Endothelial cell of umbilical vein (primary cell): ENCODE measurements at regions not wholly inside any gene's neighbourhood (a gene's known extent, or its start where the extent isn't known, plus 50 kb on each side); places are given as distances from the start of the nearest gene placed in this dataset.
A peak's percentile ranks its signal among the peaks of the same experiment; 100 is the strongest.

Experiments
- BruUV-seq: library from RNA; stranded (reverse); fragments of 400-500 nt; replicated peaks from 2 replicates; lab custom pipeline; 2021; lab: Mats Ljungman, UMichigan
- CTCF ChIA-PET: fragments of 300-600, 350-600 bp; sonication (Branson Sonifier 250); formaldehyde crosslinking; loops from one replicate; lab custom pipeline; 2021; ENCODE audit warnings: antibody characterized with exemption, inconsistent platforms; lab: Charles Lee
- POLR2A ChIA-PET: fragments of 300-600, 350-600 bp; sonication (Branson Sonifier 250); formaldehyde crosslinking; loops from one replicate; lab custom pipeline; 2021; ENCODE audit warnings: antibody characterized with exemption, inconsistent platforms; lab: Charles Lee
- DNase-seq: peaks from one replicate; pipeline ENCODE4 v3.0.0-alpha.2; 2011; ENCODE audit warnings: low read depth, low spot score
- FAIRE-seq: peaks from 2 replicates; lab custom pipeline; 2011; peaks lifted over from hg19 to GRCh38; lab: Jason Lieb, UNC
- H2AFZ ChIP-seq: 2 replicates; pipeline ENCODE4 v1.6.0; 2012; ENCODE audit warnings: low read depth, low read length, control low read depth, inconsistent platforms
- H3K27ac ChIP-seq: 2 replicates; pipeline ENCODE4 v1.5.1; 2011; ENCODE audit warnings: low read depth, mild to moderate bottlenecking, control low read depth, low read length, moderate library complexity; ENCODE audit not compliant: insufficient read depth
- H3K27me3 ChIP-seq, 2 experiments: 2 replicates each; pipeline versions ENCODE4 v1.6.0 to v1.6.1; 2011; ENCODE audit warnings: low read length in 2 of 2, mixed read lengths in 1 of 2; ENCODE audit not compliant: control insufficient read depth in 2 of 2, insufficient read depth in 2 of 2
- H3K36me3 ChIP-seq, 2 experiments: 2 replicates in 1 of 2; 3 replicates in 1 of 2; pipeline ENCODE4 v1.5.1; 2011; ENCODE audit warnings: low read length in 2 of 2, mild to moderate bottlenecking in 1 of 2, moderate library complexity in 1 of 2; ENCODE audit not compliant: control insufficient read depth in 2 of 2, insufficient read depth in 2 of 2; ENCODE audit errors: extremely low read depth in 1 of 2
- H3K4me1 ChIP-seq: 3 replicates; pipeline ENCODE4 v1.5.1; 2011; ENCODE audit warnings: mild to moderate bottlenecking, low read length; ENCODE audit not compliant: control insufficient read depth, insufficient read depth; ENCODE audit errors: extremely low read depth
- H3K4me2 ChIP-seq: 2 replicates; pipeline ENCODE4 v1.6.1; 2011; ENCODE audit warnings: low read length, control low read depth, mixed read lengths; ENCODE audit not compliant: insufficient read depth
- H3K4me3 ChIP-seq, 3 experiments: fragments of 200-600 bp in 1 of 3; sonication (generic), shearing (Covaris generic) in 1 of 3; replicated peaks in 1 of 3; 2 replicates each; pipeline ENCODE4 v1.5.1; 2011 to 2016; ENCODE audit warnings: control low read depth in 3 of 3, low read length in 3 of 3, mild to moderate bottlenecking in 2 of 3, inconsistent platforms in 1 of 3, low read depth in 1 of 3, moderate library complexity in 1 of 3; ENCODE audit not compliant: insufficient read depth in 1 of 3
- H3K79me2 ChIP-seq: 2 replicates; pipeline ENCODE4 v1.6.0; 2012; ENCODE audit warnings: low read length, inconsistent platforms; ENCODE audit not compliant: control insufficient read depth, insufficient read depth
- H3K9ac ChIP-seq: replicated peaks from 2 replicates; pipeline ENCODE3; 2011; ENCODE audit warnings: low read length, control low read depth; ENCODE audit not compliant: insufficient read depth; ENCODE audit errors: extremely low read depth
- H3K9me1 ChIP-seq: replicated peaks from 3 replicates; pipeline ENCODE4 v1.6.0; 2011; ENCODE audit warnings: mild to moderate bottlenecking, low read length; ENCODE audit not compliant: control insufficient read depth, insufficient read depth; ENCODE audit errors: extremely low read depth
- H3K9me3 ChIP-seq: replicated peaks from 2 replicates; pipeline ENCODE4 v1.5.1; 2012; ENCODE audit warnings: low read length, inconsistent platforms; ENCODE audit not compliant: control insufficient read depth, insufficient read depth
- H4K20me1 ChIP-seq: replicated peaks from 2 replicates; pipeline ENCODE3; 2011; ENCODE audit warnings: mild to moderate bottlenecking, low read length; ENCODE audit not compliant: control insufficient read depth, insufficient read depth; ENCODE audit errors: extremely low read depth
- EZH2 ChIP-seq: IDR thresholded peaks from 2 replicates; pipeline ENCODE4 v1.6.1; 2012; ENCODE audit warnings: borderline replicate concordance, low read depth, mild to moderate bottlenecking, moderate library complexity, low read length, inconsistent platforms; ENCODE audit not compliant: severe bottlenecking
- FOS ChIP-seq: IDR thresholded peaks from 2 replicates; pipeline ENCODE4 v1.6.1; 2011; ENCODE audit warnings: mild to moderate bottlenecking, low read length, moderate library complexity, borderline replicate concordance; ENCODE audit not compliant: insufficient read depth
- GATA2 ChIP-seq: IDR thresholded peaks from 2 replicates; pipeline ENCODE4 v1.7.0; 2011; ENCODE audit warnings: low read depth, mild to moderate bottlenecking, moderate library complexity, mixed read lengths, low read length; ENCODE audit not compliant: insufficient read length, insufficient read depth
- JUN ChIP-seq: IDR thresholded peaks from 2 replicates; pipeline ENCODE4 v1.6.1; 2011; ENCODE audit warnings: borderline replicate concordance, low read depth; ENCODE audit not compliant: insufficient read length, insufficient read depth
- MYC ChIP-seq: IDR thresholded peaks from one replicate; pipeline ENCODE4 v1.6.1; 2011; ENCODE audit warnings: mild to moderate bottlenecking, low read depth, low read length
- POLR2A ChIP-seq: IDR thresholded peaks from 2 replicates; pipeline ENCODE4 v1.6.1; 2012; ENCODE audit warnings: low read depth, mild to moderate bottlenecking, control low read depth, low read length
- POLR2AphosphoS5 ChIP-seq: IDR thresholded peaks from 2 replicates; pipeline ENCODE4 v1.6.1; 2012; ENCODE audit warnings: low read depth, mild to moderate bottlenecking, control low read depth, low read length, moderate library complexity; ENCODE audit not compliant: insufficient read depth
- dilution Hi-C: fragments of 300-500 bp; cut with MboI; formaldehyde crosslinking; loops from one replicate; pipeline ENCODE4 v1.15.0; 2019; ENCODE audit warnings: low sequenced_read_pairs; ENCODE audit not compliant: extremely low pct_ligation_motif_present
- intact Hi-C: fragments of 100-400 bp; cut with micrococcal nuclease; formaldehyde crosslinking; loops from one replicate; pipeline ENCODE4 v1.10.0; 2022
- TF ChIP-seq, protein P1 (sequence below): IDR thresholded peaks from 2 replicates; pipeline ENCODE4 v1.6.1; 2011; ENCODE audit not compliant: insufficient read depth, insufficient read length
- TF ChIP-seq, protein P2 (sequence below), 2 donors: IDR thresholded peaks; 1 replicate in 1 of 2; 2 replicates in 1 of 2; pipeline ENCODE4 v1.5.1; 2011; ENCODE audit warnings: low read length in 2 of 2, mild to moderate bottlenecking in 2 of 2, moderate library complexity in 2 of 2, control low read depth in 1 of 2, inconsistent platforms in 1 of 2, low read depth in 1 of 2; ENCODE audit not compliant: insufficient read depth in 1 of 2; ENCODE audit errors: extremely low read depth in 1 of 2

DNA sequence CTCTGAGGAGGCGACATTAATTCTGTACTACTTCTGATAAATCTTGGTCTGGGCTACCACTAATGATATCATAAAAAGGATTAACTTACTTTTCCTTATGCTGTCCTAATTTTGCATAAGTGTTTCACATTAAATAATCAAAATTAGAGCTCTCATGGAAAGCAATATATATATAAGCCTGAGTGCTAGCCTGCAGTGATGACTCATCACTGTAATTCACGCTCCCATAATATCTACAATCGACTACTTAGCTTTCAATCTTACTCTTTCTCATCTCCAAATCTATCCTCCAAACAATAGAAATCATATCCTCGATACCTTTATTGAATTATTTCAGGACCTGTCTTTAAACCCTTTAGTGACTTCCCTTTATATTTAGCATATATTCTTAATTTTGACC lies 701.3 kb downstream of the RERGL start:
- dilution Hi-C loops, result no loop called here
- intact Hi-C loops, result no loop called here
- no peak overlapping the region for H3K4me2 ChIP-seq
- BruUV-seq, result no TSS peak
- POLR2A ChIA-PET, result interaction anchor here (0.6 kb wide), 1 partner anchor 827 kb away, joined by 7 read pairs; no protein-coding TSS in a partner anchor
- no peaks in the 10 kb centered on the region for H3K9me1 ChIP-seq
- H3K9ac ChIP-seq, result no peak overlapping the region
- H2AFZ ChIP-seq, result no peak overlapping the region
- no peaks in the 10 kb centered on the region for H3K4me1 ChIP-seq
- CTCF ChIA-PET, result no interaction called here
- H3K27ac ChIP-seq, result no peak overlapping the region
- no peaks in the 10 kb centered on the region for H3K36me3 ChIP-seq
- FAIRE-seq (no peak), DNase-seq (no peak)
- peaks cover 3% of the 10 kb centered on the region for H3K9me3 ChIP-seq
- TF ChIP-seq JUN (peak; percentile 16), FOS (no peak), GATA2 (no peak)
- no peaks in the 10 kb centered on the region for H4K20me1 ChIP-seq
- no peaks in the 10 kb centered on the region for H3K79me2 ChIP-seq
- no peaks in the 10 kb centered on the region for H3K27me3 ChIP-seq
- no peak overlapping the region for H3K4me3 ChIP-seq

DNA sequence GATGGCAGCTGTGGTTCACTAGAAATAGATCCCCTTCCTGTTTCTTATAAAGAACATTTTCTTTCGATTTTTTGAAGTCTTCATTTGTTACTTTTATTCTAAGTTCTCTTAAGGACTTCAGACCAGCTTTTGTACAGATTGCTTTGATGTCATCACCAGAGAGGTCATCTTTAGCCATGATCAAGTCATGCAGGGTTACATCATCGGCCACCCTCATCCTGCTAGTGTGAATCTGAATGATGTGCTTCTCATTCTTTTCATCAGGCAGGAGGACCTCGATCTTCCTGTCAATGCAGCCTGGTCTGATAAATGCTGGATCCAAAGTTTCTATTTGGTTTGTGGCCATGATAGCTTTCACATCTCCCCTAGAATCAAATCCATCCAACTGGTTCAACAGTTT lies 706.7 kb downstream of the RERGL start:
- BruUV-seq, result no TSS peak
- Histone ChIP-seq H3K4me1 (no peaks in the 10 kb centered on the region), H3K36me3 (no peaks in the 10 kb centered on the region), H3K27me3 (no peaks in the 10 kb centered on the region), H3K4me2 (no peak overlapping the region), H3K9me3 (no peaks in the 10 kb centered on the region), H3K4me3 (no peak overlapping the region), H3K9me1 (no peaks in the 10 kb centered on the region), H3K27ac (no peak overlapping the region), H4K20me1 (no peaks in the 10 kb centered on the region), H2AFZ (no peak overlapping the region), H3K79me2 (no peaks in the 10 kb centered on the region), H3K9ac (no peak overlapping the region)
- dilution Hi-C loops, result no loop called here
- TF ChIP-seq GATA2, result no peak
- no peak for TF ChIP-seq FOS
- TF ChIP-seq POLR2A, result no peak
- TF ChIP-seq MYC, result no peak
- no peak for TF ChIP-seq POLR2AphosphoS5
- TF ChIP-seq JUN, result no peak
- TF ChIP-seq, protein P1, sequence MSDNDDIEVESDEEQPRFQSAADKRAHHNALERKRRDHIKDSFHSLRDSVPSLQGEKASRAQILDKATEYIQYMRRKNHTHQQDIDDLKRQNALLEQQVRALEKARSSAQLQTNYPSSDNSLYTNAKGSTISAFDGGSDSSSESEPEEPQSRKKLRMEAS, result no peak
- TF ChIP-seq, protein P2, sequence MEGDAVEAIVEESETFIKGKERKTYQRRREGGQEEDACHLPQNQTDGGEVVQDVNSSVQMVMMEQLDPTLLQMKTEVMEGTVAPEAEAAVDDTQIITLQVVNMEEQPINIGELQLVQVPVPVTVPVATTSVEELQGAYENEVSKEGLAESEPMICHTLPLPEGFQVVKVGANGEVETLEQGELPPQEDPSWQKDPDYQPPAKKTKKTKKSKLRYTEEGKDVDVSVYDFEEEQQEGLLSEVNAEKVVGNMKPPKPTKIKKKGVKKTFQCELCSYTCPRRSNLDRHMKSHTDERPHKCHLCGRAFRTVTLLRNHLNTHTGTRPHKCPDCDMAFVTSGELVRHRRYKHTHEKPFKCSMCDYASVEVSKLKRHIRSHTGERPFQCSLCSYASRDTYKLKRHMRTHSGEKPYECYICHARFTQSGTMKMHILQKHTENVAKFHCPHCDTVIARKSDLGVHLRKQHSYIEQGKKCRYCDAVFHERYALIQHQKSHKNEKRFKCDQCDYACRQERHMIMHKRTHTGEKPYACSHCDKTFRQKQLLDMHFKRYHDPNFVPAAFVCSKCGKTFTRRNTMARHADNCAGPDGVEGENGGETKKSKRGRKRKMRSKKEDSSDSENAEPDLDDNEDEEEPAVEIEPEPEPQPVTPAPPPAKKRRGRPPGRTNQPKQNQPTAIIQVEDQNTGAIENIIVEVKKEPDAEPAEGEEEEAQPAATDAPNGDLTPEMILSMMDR (IDR thresholded peaks at IDR 0.05; ENCODE audit: extremely low read depth in 1 of 2, insufficient read depth in 1 of 2, low read depth in 1 of 2, low read length in 2 of 2), result no peak
- TF ChIP-seq EZH2, result no peak
- intact Hi-C loops, result no loop called here
- POLR2A ChIA-PET, result no interaction called here
- DNase-seq (no peak), FAIRE-seq (no peak)
- CTCF ChIA-PET, result no interaction called here
